ENCODE measurements at regions not wholly inside any gene's neighbourhood (a gene's known extent, or its start where the extent isn't known, plus 50 kb on each side); places are given as distances from the start of the nearest gene placed in this dataset.

DNA sequence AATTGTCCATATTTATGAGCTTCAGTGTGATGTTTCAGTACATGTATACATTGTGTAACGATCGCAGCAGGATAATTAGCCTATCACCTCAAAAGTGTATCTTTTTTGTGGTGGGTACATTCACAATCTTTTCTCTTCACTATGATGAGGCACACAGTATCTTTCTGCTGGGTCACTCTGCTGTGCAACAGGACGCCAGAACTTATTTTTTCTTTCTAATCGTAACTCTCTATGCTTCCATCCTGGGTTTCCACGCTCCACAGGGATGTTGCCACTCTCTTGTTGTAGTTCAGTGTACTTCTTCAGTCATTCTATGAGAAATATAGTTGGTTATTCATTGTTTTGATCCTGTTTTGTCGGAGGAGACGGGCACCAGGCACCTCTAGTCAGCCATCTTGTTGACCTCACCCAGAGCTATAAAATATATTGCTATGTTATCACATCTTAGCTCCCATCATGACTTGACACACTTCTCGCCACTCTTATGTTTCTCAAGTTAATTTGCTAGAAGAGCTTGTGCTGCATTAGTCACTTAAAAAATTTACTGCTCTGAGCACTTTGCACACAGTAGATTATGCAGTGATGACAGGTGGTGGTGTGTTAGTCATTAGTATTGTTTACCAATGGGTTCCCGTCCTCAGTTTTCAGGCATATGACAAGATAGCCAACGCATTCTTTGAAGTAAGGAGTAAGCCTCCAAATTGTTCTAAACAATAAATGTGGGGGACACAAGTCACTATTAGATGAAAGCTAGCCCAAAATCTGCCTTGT lies 1002.7 kb upstream of the PCDH7 start:
- TF ChIP-seq CEBPB (IDR thresholded peaks at IDR 0.05; ENCODE audit: low read depth, low read length): no peak
- TF ChIP-seq RFX5 (IDR thresholded peaks at IDR 0.05; ENCODE audit: borderline replicate concordance, low read depth, low read length): no peak
- no peak for TF ChIP-seq RAD21 (IDR thresholded peaks at IDR 0.05 in 1 of 2, conservative IDR thresholded peaks at IDR 0.05 in 1 of 2; ENCODE audit: low read depth in 2 of 2, low read length in 2 of 2)
- no peak for TF ChIP-seq CHD1 (IDR thresholded peaks at IDR 0.05; ENCODE audit: low read depth, low read length)
- no peak for TF ChIP-seq BRCA1 (IDR thresholded peaks at IDR 0.05; ENCODE audit: low read depth, low read length)
- no peak for TF ChIP-seq TAF1 (IDR thresholded peaks at IDR 0.05; ENCODE audit: low read depth, low read length)
- no peak for TF ChIP-seq HDAC6 (IDR thresholded peaks at IDR 0.05; ENCODE audit: low read depth, low read length)
- TF ChIP-seq, protein P1, sequence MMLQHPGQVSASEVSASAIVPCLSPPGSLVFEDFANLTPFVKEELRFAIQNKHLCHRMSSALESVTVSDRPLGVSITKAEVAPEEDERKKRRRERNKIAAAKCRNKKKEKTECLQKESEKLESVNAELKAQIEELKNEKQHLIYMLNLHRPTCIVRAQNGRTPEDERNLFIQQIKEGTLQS (IDR thresholded peaks at IDR 0.05; ENCODE audit: insufficient read depth, low read depth, low read length): no peak
- TF ChIP-seq, protein P2, sequence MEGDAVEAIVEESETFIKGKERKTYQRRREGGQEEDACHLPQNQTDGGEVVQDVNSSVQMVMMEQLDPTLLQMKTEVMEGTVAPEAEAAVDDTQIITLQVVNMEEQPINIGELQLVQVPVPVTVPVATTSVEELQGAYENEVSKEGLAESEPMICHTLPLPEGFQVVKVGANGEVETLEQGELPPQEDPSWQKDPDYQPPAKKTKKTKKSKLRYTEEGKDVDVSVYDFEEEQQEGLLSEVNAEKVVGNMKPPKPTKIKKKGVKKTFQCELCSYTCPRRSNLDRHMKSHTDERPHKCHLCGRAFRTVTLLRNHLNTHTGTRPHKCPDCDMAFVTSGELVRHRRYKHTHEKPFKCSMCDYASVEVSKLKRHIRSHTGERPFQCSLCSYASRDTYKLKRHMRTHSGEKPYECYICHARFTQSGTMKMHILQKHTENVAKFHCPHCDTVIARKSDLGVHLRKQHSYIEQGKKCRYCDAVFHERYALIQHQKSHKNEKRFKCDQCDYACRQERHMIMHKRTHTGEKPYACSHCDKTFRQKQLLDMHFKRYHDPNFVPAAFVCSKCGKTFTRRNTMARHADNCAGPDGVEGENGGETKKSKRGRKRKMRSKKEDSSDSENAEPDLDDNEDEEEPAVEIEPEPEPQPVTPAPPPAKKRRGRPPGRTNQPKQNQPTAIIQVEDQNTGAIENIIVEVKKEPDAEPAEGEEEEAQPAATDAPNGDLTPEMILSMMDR (IDR thresholded peaks at IDR 0.05; ENCODE audit: control extremely low read depth in 1 of 3, insufficient read depth in 1 of 3, low read depth in 1 of 3, low read length in 3 of 3): no peak
- TF ChIP-seq, protein P3, sequence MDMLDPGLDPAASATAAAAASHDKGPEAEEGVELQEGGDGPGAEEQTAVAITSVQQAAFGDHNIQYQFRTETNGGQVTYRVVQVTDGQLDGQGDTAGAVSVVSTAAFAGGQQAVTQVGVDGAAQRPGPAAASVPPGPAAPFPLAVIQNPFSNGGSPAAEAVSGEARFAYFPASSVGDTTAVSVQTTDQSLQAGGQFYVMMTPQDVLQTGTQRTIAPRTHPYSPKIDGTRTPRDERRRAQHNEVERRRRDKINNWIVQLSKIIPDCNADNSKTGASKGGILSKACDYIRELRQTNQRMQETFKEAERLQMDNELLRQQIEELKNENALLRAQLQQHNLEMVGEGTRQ (IDR thresholded peaks at IDR 0.05; ENCODE audit: low read length): no peak
